IPS-18c (cell line): ENCODE measurements at regions not wholly inside any gene's neighbourhood (a gene's known extent, or its start where the extent isn't known, plus 50 kb on each side); places are given as distances from the start of the nearest gene placed in this dataset.
"Not testable (repeated sequence)": the region's sequence is repeated elsewhere in the genome, so short reads cannot be mapped to it uniquely, and the experiment has no call there.

Experiments
- H3K4me3 ChIP-seq: 2 replicates; pipeline ENCODE4 v1.7.0; 2013; ENCODE audit warnings: low read depth, mild to moderate bottlenecking, low read length, moderate library complexity; ENCODE audit not compliant: insufficient read depth
- H3K9me3 ChIP-seq: one replicate; pipeline ENCODE4 v1.6.1; 2013; ENCODE audit warnings: mild to moderate bottlenecking, low read length, moderate library complexity; ENCODE audit not compliant: control insufficient read depth, insufficient read depth

GRCh38 chr4:91827914-91828313 lies 475.9 kb upstream of the GRID2 start:
- no peaks in the 10 kb centered on the region for H3K9me3 ChIP-seq
- H3K4me3 ChIP-seq, result no peak overlapping the region

- no peak overlapping the region for H3K4me3 ChIP-seq
- H3K9me3 ChIP-seq, result no peaks in the 10 kb centered on the region
Measured at GRCh38 chr4:91829531-91829930, 474.2 kb upstream of the GRID2 start.

GRCh38 chr4:91830681-91831395 lies 472.9 kb upstream of the GRID2 start:
- Histone ChIP-seq H3K4me3 (no peak overlapping the region), H3K9me3 (no peaks in the 10 kb centered on the region)

- H3K9me3 ChIP-seq, result no peaks in the 10 kb centered on the region
- no peak overlapping the region for H3K4me3 ChIP-seq
Measured at GRCh38 chr4:91837608-91838029, 466.1 kb upstream of the GRID2 start.

GRCh38 chr4:91838181-91838861 lies 465.4 kb upstream of the GRID2 start:
- Histone ChIP-seq H3K4me3 (no peak overlapping the region), H3K9me3 (no peaks in the 10 kb centered on the region)

- Histone ChIP-seq H3K4me3 (no peak overlapping the region), H3K9me3 (no peaks in the 10 kb centered on the region)
Measured at GRCh38 chr4:91840359-91840758, 463.4 kb upstream of the GRID2 start.

- Histone ChIP-seq H3K9me3 (no peaks in the 10 kb centered on the region), H3K4me3 (no peak overlapping the region)
Measured at GRCh38 chr4:91846233-91846632, 457.5 kb upstream of the GRID2 start.

- no peaks in the 10 kb centered on the region for H3K9me3 ChIP-seq
- H3K4me3 ChIP-seq, result no peak overlapping the region
Measured at GRCh38 chr4:91851456-91851855, 452.3 kb upstream of the GRID2 start.

GRCh38 chr4:91887926-91888325 lies 415.8 kb upstream of the GRID2 start:
- no peak overlapping the region for H3K4me3 ChIP-seq

GRCh38 chr4:91891217-91891616 lies 412.5 kb upstream of the GRID2 start:
- H3K4me3 ChIP-seq, H3K9me3 ChIP-seq: not testable (repeated sequence)

More at GRCh38 chr4:91887926-91888325, 415.8 kb upstream of the GRID2 start:
- no peaks in the 10 kb centered on the region for H3K9me3 ChIP-seq

GRCh38 chr4:91894006-91894405 lies 409.8 kb upstream of the GRID2 start:
- no peaks in the 10 kb centered on the region for H3K9me3 ChIP-seq
- H3K4me3 ChIP-seq, result no peak overlapping the region

GRCh38 chr4:91904556-91904955 lies 399.2 kb upstream of the GRID2 start:
- Histone ChIP-seq H3K9me3 (no peaks in the 10 kb centered on the region), H3K4me3 (no peak overlapping the region)

- Histone ChIP-seq H3K9me3 (no peaks in the 10 kb centered on the region), H3K4me3 (no peak overlapping the region)
Measured at GRCh38 chr4:91909963-91910362, 393.8 kb upstream of the GRID2 start.

GRCh38 chr4:91914176-91914804 lies 389.5 kb upstream of the GRID2 start:
- no peaks in the 10 kb centered on the region for H3K9me3 ChIP-seq

GRCh38 chr4:91916219-91916618 lies 387.5 kb upstream of the GRID2 start:
- H3K9me3 ChIP-seq, result no peaks in the 10 kb centered on the region
- H3K4me3 ChIP-seq, result no peak overlapping the region

More at GRCh38 chr4:91914176-91914804, 389.5 kb upstream of the GRID2 start:
- no peak overlapping the region for H3K4me3 ChIP-seq

GRCh38 chr4:91924625-91925024 lies 379.1 kb upstream of the GRID2 start:
- Histone ChIP-seq H3K9me3 (no peaks in the 10 kb centered on the region), H3K4me3 (no peak overlapping the region)

- Histone ChIP-seq H3K9me3 (no peaks in the 10 kb centered on the region), H3K4me3 (no peak overlapping the region)
Measured at GRCh38 chr4:91935217-91935616, 368.5 kb upstream of the GRID2 start.

- no peaks in the 10 kb centered on the region for H3K9me3 ChIP-seq
- no peak overlapping the region for H3K4me3 ChIP-seq
Measured at GRCh38 chr4:91936311-91936710, 367.5 kb upstream of the GRID2 start.
